ENCODE measurements at regions not wholly inside any gene's neighbourhood (a gene's known extent, or its start where the extent isn't known, plus 50 kb on each side); places are given as distances from the start of the nearest gene placed in this dataset.

DNA sequence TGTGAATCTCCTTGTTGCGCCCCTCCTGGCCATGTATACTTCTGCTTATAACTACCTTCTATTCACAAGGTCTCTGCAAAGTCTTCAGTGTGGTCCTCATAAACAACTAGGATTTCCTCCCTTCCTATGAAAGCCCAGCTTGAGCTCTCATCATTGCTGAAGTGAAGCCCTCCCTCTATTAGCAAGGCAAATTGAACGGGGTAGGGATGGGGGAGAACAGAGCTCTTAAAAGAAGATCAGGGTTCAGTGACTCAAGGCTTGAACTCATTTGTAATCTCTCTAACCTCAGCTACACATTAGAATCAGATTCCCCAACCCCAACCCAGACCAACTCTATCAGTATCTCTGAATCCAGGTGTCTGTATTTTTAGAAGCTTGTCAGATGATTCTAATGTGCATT lies 88.3 kb upstream of the ST8SIA2 start:
- DNase-seq: no peak

DNA sequence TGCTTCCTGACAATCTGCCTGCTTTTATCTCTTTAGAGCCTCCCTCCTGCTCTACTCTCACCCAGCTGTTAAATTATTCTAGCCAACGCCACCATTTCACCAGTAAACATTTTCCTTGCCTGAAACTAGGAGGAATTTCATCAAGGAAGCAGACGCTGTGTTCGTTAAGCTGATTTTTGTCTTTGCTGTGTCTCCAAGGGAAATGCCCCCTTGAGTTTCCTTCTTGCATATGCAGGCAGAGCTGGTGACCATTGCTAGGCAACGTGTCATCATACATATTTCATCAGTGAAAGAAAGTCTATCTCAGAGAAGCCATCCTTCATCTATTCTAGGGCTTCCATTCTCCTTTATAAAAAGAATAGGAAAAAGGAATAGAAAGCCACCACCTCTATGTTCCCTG lies 87.0 kb upstream of the ST8SIA2 start:
- DNase-seq: no peak

DNA sequence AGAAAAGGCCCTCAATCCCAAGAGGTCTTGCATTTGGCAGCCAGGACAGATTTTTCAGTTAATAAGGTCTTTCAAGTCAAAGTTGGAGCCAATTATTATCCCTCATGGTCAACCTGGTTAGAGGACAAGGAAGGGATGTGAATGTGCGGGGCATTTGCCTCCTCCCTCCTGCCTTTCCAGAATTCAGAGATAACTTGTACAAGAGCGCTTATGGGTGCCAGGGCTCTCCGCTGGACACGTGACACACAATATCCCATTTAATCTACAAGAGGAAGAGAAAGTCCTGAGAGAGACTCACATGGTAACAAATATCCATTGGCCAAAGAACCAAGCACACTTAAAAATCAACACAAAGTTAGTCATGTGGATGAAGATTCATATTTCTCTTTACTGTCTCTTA lies 78.5 kb upstream of the ST8SIA2 start:
- no peak for DNase-seq

DNA sequence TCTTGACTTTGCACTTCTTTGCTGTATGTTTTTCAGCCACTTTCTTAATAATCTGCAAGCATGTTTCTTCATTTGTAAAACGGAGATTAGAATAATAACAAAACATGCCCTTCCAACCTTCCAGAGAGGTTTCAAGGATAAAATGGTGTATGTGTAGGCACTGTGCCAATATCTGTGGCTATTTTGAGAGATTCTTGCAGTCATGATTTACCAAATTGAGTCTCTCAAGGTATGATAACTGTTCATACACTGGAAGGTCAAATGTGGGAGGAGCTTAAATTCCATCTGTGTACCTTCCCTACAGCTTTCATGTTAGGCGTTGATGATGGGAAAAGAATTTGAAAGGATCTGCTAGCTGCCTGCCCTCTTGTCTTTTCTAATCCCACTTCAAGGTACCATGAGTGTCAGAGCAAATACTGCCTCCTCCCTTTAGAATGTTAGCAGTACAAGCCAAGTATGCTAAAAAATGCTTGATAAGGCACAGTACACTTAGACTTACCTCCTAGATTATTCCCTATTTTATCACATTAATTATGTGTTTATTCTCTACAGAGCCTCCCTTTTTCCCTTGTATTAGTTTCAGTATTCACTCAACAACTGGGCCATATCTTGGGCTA lies 78.0 kb upstream of the ST8SIA2 start:
- no peak for DNase-seq

DNA sequence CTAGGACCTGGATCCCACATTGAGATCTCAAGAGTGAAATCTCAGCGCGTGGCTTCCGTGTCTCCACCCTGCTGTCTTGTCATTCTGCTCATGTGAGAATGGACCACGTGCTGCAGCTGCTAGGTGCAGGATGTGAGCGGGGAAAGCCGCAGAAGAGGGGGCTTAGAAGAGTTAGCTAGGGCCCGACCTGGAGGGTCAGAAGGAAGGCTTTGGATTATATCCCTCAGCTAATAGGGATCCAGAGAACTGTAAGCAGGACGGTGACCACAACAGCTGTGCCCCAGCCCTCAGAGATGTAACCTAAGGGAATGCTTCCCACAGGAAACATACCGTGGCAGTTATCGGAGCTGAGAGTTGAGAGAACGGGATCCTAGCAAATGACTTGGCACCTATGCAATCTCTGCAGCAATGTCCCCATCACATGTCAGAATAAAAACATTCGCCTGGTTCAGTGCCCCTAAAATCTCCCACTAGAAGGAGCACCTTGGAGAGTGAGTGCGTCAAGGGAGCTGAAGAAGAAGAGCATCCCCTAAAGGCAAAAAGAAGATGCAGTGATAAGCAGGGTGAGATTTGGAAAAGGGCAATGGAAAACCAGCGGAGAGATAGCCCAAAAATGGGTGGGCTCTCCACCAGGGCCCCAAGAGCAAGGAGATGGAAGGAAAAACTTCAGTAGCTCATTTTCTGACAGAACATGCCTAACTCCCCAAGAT lies 76.9 kb upstream of the ST8SIA2 start:
- DNase-seq: no peak

DNA sequence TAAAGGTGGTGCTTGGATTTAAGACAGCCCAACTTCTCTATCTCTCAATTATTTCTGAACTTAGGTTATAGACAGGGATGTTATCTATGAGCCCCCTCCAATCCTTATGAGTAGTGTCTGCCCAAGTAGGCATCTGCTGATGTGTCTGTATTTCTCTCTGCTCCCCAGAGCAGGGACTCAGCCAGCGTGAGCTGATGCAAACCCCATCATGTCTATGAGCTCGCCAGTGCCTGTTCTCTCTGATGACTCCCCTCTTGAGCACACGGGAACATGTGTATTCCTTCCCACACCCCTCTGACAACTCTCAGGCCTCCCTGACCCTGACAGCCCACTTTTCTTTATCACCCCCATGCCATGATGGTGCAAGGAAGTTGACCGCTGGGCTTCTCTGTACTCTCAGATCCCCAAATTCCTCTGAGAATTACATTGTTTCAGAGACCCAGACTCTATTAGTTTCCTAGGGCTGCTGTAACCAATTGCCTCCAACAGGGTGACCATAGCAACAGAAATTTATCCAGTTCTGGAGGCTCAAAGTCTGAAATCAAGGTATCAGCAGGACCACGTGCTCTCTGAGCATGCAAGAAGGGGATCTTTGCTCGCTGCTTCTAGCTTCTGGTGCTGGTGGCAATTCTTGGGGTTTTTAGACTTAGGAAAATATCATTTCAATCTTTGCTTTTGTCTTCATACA lies 73.5 kb upstream of the ST8SIA2 start:
- DNase-seq: no peak

DNA sequence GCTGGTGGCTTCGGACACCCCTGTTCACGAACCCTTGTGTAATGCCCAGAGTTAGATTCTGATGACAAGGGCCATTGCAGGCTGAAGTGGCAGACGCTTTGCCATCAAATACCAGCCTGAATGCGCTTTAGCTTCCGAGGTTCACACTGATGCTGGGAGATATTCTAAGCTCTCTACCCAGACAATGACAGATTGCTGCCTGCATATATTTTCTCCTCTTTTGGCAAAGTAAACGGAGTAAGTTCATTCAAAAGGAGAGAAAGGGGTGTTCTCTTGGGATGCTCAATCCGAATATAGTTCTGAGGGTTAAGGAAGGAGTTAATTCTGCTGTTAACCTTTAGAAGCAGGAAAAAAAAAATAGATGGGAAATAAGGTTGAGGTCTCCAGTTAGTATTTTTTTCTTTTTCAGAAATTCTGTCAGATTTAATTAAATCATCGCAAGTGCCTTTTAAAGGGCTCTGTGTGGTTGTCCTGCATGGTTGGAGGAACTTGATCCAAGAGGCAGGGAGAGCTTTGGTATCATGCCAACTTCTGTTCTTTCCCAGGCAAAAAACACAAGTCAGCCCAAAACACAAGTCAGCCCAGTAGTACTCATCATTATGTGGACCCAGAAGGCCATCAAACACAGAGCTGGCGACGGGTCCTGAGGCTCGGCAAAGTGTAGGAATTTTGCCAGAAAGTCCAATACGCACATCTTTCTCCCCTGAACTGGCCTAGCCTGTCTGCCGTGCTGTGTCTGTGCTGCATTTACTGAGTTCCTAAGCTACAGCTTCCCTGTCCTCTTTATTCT lies 70.9 kb upstream of the ST8SIA2 start:
- DNase-seq: no peak

DNA sequence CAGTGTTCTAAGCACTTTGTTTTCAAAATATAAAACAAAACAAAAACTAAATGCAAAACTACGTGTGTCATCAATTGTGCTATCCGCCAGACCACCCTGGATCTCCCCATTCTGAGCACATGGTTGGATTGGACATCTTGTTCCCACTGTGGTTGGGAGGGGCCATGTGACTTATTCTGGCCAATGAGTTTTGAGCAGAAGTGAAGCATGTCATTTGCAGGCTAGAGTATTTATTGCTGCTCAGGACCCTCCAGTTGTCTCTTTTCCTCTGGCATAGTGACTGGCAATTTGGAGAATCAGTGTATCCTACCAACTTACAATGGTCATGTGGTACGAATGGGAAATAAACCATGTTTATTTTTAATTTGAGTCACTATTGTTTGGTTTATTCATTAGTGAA lies 70.2 kb upstream of the ST8SIA2 start:
- no peak for DNase-seq

DNA sequence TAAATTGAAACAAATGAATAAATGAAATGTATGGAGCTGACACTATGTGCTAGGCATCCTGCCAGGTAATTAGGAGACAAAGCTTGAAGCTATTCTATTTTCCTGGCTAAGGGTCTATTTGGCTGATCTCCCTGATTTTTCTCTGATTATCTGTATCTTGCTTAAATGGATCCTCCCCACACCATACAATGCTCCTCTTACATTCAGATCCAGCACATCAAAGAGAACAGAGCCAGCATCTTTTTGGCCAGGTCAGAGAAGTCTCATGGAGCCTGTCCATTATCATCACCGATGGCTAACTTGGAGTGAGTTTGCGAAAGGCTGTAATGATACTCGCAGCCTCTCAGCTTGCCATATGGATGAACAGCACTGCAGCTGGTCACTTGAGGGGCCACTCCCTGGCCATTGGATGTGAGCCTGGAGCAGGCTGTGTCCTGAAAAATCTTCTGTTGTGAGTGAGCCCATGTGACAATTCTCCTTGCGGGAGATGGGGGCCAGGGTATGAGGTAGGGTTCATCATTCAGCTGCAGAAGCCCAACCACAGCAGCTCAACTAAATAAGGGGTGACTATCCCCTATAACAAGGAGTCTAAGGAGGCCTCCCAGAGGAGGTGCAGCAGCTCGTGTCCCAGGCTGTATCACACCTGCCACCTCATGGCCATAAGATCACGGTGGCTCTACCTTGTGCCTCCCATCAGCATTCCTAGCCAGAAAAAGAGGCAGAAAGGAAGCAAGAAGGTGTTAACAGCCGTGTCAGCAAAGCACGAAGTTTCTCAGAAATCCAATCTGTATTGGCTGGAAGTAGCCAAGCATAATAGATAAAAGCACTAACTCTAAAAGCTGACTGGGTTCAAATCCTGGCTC lies 69.3 kb upstream of the ST8SIA2 start:
- DNase-seq: no peak

DNA sequence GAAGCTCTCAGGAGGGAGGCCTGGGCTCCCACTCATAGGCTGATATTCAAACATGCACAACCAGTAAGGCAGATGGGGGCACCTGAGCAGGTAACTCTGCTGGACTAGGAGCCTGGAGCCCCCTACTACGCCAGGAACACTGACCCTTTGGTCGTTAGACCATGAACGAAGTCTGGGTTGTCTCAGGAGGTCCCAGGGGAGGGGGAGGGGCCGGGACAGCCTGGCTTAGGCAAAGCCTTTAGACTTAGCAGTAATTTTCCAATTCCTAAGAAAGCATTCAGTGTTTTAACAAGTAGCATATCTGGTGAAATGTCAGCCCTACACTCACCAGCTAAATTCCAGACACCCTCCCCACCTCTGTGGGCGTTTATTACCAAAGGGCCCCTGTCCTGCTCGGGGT lies 67.4 kb upstream of the ST8SIA2 start:
- DNase-seq: no peak

DNA sequence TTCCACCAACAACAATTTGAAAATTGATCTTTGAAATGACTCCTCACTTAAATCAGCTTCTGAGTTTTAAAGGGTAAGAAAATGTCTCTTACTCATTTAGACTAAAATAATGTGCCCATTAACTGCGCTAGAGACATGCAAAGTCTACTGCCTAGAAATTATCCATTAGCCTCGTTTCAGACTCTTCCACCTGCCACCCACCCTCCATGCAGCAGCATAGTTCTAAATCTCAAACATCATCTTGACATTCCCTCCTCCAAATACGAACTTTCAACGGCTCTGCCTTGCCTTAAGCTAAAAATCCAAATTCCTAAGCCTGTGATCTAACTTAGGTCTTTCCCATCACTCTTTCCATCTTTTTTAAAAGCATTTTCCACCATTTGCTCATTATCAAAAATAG lies 66.6 kb upstream of the ST8SIA2 start:
- DNase-seq: no peak

DNA sequence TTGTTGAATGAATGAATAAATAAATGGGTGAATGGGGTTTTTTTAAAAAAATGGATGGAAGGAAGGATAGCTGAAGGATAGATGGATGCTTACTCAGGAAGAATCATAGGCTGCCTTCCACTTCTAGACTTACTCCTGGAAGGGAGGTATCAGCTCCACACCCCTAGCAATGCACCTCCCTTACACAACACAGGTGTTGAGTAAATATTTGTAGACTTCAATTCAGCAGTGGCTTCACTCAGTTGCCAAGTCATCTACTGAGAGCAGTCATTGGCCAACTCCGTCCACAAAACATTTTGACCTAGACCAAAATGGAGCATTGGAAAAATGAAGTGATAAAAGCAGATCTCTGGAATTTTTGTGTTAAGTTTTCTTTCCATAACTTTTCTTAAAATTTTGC lies 65.5 kb upstream of the ST8SIA2 start:
- DNase-seq: no peak

DNA sequence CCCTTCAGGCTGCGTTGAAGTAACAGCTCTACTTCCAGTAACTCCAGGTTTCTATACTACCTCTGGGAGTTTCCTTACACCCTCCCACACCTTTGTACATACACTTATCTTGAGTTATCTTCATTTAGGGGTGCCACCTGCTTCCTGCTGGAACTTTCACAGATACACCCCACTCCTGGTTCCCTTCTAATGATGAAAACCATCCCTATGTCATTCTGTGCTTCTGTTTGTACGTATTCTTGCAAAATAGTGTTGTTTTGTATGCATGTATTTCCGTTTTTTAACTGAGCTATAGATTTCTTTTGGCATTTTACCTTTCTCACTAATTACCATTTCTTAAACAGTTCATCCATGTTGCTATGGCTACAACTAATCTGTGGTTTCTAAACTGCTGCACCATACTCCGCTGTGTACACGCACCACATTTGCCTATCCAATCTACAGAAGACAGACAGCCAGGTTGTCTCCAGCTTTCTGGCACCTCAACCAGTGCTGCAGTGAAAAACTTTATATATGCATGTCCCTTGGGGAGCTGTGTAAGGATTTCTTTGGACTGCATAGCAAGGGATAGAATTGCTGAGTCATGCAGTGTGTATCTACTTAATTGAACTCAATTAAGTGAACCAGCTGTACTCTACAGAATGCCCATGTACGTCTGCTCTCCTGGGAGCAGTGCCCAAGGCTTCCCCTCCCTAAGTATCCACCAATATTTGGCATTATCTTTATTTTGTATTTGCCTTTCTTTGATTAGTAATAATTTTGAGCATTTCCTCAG lies 61.4 kb upstream of the ST8SIA2 start:
- no peak for DNase-seq

DNA sequence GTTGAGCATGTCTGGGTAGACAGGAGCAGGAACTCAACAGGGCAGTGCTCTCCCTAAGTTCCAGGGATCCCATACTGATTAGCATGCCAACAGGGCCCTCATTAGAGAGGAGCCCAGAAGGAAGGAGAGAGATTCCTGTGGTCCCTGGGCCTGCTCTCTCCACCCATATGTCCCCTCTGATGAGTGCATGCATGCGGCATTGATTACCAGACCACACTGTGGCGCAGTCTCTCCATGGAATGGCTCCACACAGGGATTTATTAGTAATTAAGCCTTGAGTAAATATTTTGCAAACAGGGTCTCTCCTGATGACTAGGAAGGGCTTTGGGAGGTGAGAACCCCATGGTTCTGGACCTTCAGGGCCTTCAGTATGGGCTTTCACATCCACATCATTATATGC lies 60.0 kb upstream of the ST8SIA2 start:
- DNase-seq: no peak

DNA sequence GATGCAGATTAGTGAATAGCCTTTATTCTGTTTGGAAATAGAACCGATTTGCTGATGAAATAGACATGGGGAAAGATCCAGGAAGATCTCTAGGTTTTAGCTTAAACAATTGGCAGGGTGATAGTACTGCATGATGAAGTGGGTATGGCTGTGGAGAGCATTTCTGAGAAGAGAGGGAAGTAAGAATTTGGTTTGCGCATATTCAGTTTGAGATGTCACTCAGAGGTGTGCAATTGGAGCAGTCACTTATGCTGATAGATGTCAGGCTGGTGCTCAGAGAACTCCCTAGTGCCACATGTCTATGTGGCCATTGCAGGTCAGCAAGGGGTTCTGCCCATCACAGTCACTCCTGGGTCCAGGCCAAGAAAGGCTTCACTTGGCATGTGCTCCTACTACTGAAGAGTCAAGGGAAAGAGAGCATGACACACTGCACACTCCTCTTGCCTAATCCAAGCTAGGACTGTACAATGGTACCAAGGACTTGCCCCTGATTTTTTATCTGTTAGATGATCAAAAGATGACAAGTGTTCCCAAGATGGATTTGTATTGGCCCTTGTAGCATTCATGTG lies 57.2 kb upstream of the ST8SIA2 start:
- DNase-seq: no peak

DNA sequence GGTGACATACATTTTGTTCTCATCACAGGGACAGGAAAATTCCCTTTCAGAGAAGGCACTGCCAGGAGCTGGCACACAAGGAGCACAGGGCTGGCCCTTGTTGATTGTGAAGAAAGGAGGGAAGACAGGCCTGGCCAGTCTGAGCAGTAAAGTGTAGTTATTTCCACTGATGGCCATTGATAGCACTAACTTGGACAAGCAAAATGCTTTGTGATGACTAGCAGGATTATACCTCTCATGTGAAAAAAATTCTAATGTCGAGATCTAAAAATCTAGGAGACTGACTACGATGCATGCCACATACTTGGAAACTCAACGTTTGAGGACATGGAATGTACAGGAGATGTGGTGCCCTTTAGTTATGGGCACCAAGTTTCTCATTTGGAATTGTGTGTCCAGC lies 54.3 kb upstream of the ST8SIA2 start:
- DNase-seq: no peak

Data from CD4-positive, alpha-beta T cell treated with Interleukin-17A for 1 hour (primary cell).